ENCODE measurements at regions not wholly inside any gene's neighbourhood (a gene's known extent, or its start where the extent isn't known, plus 50 kb on each side); places are given as distances from the start of the nearest gene placed in this dataset.

- H3K4me3 ChIP-seq (ENCODE audit: low read depth, low read length), result no peak overlapping the region
- no peak for DNase-seq (ENCODE audit: low read depth)
- TF ChIP-seq, protein P1, sequence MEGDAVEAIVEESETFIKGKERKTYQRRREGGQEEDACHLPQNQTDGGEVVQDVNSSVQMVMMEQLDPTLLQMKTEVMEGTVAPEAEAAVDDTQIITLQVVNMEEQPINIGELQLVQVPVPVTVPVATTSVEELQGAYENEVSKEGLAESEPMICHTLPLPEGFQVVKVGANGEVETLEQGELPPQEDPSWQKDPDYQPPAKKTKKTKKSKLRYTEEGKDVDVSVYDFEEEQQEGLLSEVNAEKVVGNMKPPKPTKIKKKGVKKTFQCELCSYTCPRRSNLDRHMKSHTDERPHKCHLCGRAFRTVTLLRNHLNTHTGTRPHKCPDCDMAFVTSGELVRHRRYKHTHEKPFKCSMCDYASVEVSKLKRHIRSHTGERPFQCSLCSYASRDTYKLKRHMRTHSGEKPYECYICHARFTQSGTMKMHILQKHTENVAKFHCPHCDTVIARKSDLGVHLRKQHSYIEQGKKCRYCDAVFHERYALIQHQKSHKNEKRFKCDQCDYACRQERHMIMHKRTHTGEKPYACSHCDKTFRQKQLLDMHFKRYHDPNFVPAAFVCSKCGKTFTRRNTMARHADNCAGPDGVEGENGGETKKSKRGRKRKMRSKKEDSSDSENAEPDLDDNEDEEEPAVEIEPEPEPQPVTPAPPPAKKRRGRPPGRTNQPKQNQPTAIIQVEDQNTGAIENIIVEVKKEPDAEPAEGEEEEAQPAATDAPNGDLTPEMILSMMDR (IDR thresholded peaks at IDR 0.05; ENCODE audit: insufficient read depth, low read depth, low read length, missing control alignments), result no peak
These were observed 652.1 kb upstream of the PKDCC start for GRCh38 chr2:41395692-41396091.

DNA sequence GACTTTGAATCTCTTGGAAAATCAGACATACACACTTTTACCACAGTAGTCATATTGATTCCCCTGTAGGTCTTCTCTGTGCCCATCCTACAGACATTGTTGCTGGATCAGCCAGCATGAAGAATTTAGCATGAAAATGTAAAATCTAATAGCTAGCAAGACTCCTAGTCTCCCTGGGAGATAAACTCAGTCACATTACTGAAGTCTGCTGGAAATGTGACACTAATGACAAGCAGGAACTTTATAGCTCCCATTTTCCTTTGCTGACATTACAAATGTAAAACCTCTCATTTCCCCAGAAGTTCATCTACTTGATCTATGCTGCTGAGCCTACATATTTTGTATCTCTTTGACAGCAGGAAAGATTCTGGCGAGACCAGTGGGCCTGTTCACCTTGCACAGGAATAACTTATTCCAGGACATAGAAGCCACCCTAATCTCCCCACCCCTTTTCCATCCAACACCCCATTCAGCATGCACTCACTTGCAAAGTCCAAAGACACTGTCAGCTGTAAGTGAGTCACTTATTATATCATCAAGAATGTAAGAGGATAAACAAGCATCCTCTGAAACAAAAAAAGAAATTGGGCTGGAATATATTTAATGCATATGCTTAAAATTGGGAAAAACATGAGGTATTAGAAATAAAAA, 648.3 kb upstream of the PKDCC start:
- no peak for DNase-seq (ENCODE audit: low read depth)
- H3K4me3 ChIP-seq (ENCODE audit: low read depth, low read length), result no peak overlapping the region
- TF ChIP-seq, protein P1 (IDR thresholded peaks at IDR 0.05; ENCODE audit: insufficient read depth, low read depth, low read length, missing control alignments), result no peak

GRCh38 chr2:41400088-41400665, 647.6 kb upstream of the PKDCC start:
- TF ChIP-seq, protein P1 (IDR thresholded peaks at IDR 0.05; ENCODE audit: insufficient read depth, low read depth, low read length, missing control alignments), result peak; percentile 21
- peak; percentile 14 for DNase-seq (ENCODE audit: low read depth)
- no peak overlapping the region for H3K4me3 ChIP-seq (ENCODE audit: low read depth, low read length)

GRCh38 chr2:41405441-41405840, 642.4 kb upstream of the PKDCC start:
- no peak overlapping the region for H3K4me3 ChIP-seq (ENCODE audit: low read depth, low read length)
- DNase-seq (ENCODE audit: low read depth), result no peak
- TF ChIP-seq, protein P1 (IDR thresholded peaks at IDR 0.05; ENCODE audit: insufficient read depth, low read depth, low read length, missing control alignments), result no peak

- no peak overlapping the region for H3K4me3 ChIP-seq (ENCODE audit: low read depth, low read length)
- no peak for DNase-seq (ENCODE audit: low read depth)
- TF ChIP-seq, protein P1 (IDR thresholded peaks at IDR 0.05; ENCODE audit: insufficient read depth, low read depth, low read length, missing control alignments), result no peak
These were observed 638.5 kb upstream of the PKDCC start for GRCh38 chr2:41409328-41409727.

- TF ChIP-seq, protein P1 (IDR thresholded peaks at IDR 0.05; ENCODE audit: insufficient read depth, low read depth, low read length, missing control alignments), result no peak
- H3K4me3 ChIP-seq (ENCODE audit: low read depth, low read length), result no peak overlapping the region
- no peak for DNase-seq (ENCODE audit: low read depth)
These were observed 637.8 kb upstream of the PKDCC start for GRCh38 chr2:41410011-41410410.

Measured in GM12865 (cell line).